HS-27A (cell line): ENCODE measurements at regions not wholly inside any gene's neighbourhood (a gene's known extent, or its start where the extent isn't known, plus 50 kb on each side); places are given as distances from the start of the nearest gene placed in this dataset.

ENCODE experiments used
- DNase-seq: peaks from one replicate; pipeline ENCODE4 v3.0.0-alpha.2; 2012; ENCODE audit warnings: low read depth, missing footprints

DNA sequence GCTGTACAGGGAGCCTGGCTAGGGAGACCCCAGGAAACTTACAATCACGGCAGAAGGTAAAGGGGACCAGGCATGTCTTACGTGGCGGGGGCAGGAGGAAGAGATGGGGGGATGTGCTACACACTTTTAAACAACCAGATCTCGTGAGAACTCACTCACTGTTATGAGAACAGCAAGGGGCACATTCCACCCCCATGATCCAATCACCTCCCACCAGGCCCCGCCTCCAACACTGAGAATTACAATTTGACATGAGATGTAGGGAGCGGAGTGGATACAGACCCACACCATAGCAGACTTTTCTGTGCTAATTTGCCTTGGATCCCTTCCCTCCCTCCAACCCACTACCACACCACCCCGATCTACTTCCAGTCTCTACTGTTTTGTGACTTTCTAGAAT, 106.7 kb upstream of the PEG3 start:
- no peak for DNase-seq

DNA sequence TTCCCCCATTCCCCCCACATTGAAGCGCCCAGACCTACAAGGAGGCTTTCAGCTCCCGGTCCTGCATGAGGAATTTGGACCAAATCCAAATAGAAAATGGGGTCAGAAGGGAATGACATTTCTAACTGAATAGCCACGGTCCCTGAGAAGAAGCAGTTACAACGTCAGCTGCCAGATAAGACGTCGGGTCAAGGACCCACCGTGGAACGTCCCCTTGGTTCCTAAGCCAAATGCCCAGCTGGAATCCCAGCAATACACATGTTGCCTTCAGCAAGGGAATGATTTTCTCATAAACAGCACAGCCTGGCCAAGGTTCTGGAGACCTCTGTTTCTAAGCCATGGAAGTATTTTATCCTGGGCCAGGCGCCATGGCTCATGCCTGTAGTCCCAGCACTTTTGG, 109.1 kb upstream of the PEG3 start:
- no peak for DNase-seq

DNA sequence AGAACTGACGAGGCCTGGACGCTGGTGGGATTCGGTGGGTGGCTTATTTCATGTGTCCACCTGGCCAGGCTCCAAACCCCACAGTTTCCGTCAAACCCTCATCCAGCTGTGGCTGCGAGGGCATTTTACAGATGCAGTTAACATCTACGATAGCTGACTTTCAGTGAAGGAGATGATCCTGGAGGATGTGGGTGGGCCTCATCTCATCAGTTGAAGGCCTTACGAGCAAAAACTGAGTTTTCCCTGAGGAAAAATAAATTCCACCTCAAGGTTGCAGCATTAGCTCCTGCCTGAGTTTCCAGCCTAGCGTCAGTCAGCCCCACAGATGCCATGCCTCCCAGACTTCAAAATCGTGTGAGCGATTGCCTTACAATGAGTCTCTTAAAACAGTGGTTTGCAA, 111.1 kb upstream of the PEG3 start:
- no peak for DNase-seq

DNA sequence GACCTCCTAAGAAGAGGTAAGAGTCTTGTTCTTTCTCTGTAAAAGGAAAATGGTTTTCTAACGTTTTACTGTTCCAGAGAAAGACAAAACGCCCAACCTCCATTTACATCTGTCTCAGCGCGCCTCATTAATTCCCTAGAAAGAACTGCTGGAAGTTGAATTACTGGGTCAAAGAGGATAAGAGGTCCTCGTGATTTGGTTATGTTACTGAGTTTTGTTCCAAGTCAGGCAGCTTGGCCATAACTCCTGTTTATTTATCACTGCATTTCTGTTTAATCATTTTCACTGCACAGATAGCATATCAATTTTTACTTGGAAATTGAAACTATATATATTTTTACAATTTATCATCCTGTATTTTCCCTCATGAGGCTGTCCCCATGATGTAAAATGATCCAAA, 112.9 kb upstream of the PEG3 start:
- DNase-seq = no peak

DNA sequence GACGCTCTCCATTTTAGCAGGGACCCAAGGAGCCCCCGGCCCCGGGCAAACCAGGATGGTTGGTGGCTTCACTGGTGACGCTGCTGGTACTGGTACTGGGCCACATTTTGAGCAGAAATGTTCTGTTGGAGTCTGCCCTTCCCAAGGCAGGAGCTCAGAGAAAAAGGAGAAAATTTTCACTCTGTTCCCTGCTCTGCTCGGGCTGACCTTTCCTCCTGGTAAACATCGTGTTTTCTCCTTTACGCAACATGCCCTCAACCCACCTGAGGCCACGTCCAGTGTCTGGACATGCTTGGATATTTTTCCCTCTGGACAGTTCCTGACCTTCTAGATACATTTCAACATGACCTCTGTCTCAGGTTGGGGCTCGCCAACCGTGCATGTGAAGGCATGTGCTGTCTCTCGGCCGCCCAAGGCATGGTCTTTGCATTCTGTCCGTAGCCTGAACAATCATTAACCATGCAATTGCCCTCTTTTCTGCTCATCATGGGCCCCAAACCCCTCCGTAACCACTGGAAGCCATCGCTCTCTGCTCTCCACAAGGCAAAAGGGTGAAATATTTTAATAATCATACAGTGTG, 115.2 kb upstream of the PEG3 start:
- no peak for DNase-seq

DNA sequence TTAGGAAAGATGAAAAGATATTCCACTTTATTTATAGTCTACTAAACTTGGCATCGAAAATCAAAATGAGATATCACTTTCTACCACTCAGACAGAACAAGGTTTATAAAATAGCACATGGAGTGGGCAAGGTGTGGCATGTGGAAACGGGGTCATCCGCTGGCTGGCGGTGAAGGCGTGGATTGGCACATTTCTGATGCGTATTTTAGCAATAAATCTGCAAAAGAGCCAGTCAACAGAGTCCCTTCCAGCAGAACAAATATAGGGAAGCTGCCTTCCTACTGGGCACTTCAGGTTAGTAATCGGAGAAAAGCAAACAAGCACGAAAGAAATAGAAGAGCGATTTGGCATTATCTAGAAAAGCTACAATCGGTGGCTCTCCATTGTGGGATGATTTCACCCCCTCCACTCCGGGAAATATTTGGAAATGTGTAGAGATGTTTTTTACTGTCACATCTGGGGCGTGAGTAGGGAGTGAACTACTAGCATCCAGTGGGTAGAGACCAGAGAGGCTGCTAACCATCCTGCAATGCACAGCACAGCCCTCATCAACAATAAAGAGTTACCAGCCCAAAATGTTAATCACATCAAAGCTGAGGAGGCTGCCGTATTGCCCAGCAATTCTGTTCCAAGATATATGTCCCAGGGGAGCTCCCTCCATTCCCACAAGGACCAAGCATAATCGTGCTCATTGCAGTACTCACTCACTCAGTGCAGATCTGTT, 116.1 kb upstream of the PEG3 start:
- DNase-seq = no peak

DNA sequence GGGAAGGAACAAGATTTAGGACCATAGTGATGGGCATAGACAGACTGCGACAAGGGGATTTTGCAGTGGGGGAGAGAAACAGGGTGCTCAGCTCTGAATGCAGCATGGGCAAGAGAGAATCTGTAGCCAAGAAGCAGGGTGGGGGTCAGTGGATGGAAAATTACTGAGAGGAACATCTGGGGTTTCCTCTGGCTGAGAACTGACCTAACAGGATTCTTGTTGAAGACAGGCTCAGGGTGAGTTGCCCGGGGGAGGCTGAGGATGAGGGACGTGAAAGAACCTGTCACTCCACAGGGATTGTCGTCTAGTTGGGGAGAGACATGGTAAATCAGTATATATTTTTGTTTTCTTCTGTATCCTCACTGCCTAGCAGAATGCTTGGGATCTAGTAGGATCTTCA, 118.7 kb upstream of the PEG3 start:
- DNase-seq = no peak

DNA sequence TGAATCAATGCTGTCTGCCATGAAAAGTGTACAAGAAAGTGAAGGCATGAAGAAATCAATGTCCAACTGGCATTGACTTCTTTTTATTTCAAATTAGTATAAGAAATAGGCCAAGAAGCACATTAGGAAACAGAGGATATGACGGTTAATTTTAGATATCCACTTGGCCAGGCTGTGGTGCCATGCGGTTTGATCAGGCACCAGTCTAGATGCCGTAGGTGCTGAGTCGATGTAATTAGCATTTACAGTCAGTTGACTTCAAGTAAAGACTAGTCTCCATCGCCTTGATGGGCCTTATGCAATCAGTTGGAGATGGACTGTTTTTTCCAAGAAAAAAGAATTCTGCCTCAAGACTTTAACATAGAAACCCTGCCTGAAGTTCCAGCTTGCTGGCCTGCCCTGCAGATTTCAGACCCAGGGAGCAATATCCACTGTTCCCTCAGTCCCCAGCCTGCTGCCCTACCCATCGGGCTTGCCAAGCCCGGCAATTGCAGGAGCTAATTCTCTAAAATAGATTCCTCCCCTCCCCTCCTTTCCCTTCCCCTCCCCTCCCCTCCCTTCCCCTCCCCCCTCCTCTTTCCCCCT, 120.5 kb upstream of the PEG3 start:
- no peak for DNase-seq

DNA sequence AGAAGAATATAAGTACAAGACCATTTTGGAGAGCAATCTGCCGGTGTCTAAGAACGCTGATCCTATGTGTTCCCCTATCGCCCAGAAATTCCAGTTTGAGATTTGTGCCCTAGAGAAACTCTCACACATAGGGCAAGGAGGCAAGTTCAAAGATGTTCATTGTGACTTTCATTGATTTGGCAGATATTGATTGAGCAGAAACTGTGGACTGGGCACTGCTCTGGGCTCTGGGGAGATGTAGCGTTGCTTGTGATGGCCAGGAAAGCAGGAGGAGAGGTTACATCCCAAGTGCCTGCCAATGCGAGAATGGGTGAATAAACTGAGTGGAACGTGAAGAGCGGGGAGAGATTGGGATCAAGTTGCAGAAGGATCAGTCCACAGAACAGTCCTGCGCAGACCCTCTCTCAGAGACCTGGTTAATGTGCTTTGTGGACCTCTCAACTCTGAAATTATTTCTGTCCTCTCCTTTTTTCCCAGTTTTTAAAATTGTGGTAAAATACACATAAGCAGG, 123.9 kb upstream of the PEG3 start:
- no peak for DNase-seq

DNA sequence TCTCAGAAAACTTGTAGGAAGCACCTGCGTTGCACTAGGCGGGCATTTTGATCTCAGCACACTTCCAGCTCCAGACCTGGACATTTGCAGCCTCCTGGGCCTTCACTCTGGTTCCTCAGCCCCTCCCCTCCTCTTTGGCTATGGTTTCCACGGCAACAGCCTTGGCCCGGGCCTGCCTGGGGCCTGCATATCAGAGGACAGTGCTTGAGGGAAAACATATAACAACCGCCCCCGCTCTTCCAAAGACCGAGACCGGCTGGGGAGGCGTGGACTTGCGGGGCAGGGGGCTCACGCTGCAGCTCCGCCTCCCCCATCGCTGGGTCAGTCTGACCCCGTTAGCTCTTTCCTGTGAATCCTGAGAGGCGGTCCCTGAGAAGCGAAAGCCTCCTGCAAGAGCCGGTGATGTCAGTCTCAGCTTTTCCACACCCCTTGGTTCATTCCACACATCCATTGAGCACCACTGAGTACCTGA, 125.7 kb upstream of the PEG3 start:
- DNase-seq = no peak

DNA sequence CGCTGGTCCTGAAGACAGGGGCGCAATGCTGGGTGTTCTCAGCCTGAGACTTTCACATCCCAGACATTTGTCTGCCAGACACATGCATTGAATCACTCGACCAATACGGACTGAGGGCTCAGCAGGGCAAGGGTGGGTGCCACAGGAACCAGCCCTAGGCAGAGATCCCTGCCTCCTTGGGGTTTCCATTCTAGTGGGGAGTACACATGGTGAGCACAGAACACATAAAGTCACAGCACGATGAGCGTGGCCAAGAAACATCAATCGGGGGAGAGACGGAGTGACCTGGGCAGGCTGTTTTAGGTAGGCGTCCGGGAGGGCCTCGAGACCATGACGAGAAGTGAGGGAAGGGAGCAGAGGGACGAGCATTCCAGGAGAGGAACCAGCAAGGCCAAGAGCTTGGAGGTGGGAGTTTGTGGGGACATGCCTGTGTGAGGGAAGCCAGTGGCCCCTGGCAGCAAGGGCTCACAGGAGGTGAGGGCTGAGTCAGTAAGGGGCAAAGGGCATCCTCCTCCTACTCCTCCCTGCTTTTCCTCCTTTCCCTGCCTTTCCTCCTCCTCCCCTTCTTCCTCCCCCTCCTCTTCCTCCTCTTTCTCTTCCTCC, 126.3 kb upstream of the PEG3 start:
- DNase-seq = no peak

DNA sequence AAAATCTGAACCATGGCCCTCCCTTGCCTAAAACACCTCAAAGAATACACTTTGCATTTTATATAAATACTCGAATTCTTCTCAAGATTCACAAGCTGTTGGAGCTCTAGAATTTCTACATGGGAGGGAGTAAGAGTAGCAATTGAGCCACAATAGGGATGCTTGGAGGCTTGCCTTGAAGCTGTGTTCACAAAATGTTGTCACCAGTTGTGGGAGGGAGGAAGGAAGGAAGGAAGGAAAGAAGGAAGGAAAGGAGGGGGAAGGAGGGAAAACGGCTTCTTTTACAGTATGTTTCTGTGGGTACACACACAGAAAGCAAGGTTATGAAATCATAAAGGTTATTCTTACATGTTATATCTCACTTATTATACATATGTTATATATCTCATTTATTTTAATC, 128.6 kb upstream of the PEG3 start:
- no peak for DNase-seq

DNA sequence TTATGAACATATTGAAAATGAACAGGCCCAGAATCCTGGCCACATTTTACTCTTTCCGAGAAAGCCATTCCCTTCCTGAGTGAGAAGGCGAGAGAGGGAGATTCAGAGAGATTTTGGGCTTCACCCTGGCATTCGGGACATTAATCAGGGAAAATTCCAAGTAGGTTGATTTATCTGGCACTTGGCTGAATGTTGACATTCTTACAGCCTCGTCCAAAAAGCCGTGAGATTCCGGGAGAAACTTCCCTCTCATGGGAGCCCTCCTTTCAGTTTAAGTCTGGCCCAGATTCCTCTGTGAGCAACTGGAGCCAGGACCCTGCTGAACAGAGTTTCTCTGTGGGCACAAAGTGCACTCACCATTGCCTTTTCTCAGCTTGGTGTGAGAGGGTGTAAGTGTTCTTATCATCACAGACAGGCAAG, 129.2 kb upstream of the PEG3 start:
- DNase-seq = no peak

DNA sequence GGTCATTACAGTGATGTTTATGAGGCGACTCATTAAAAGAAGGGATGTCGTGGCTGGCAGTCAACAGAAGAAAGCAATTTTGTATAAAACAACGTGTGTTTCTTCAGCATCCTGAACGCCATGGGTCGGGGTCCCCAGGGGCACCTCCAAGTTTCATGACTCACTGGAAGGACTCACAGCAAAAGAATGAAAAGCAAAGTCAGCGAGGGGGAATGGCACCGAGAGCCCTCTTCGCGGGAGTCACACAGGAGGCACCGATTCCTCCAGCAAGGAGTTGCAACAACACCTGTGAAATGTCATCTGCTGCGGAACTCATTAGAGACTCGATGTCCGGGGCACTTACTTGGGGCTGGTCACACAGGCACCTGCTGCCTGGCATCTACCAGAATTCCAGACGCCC, 130.7 kb upstream of the PEG3 start:
- no peak for DNase-seq

DNA sequence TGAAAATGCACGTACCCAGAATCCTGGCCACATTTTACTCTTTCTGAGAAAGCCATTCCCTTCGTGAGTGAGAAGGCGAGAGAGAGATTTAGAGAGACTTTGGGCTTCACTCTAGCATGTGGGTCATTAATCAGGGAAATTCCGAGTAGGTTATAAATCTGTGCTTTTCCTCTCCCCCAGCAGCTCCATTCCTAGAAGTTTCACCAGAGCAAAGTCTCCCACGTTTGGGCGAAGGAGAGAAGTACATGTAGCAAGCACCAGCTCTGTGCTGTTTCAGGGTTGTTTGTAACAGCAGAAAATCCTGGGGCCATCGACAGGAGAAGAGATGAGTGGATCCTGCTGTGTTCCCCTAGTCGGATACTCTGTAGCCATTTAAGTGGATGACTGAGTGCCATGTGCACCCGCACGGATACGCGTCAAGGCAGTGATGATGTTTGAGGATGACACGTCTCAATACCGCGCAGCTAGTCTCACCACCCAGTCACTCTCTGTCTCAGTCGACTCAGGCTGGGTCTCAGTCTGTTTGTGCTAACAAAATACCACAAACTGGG, 131.8 kb upstream of the PEG3 start:
- DNase-seq = no peak

DNA sequence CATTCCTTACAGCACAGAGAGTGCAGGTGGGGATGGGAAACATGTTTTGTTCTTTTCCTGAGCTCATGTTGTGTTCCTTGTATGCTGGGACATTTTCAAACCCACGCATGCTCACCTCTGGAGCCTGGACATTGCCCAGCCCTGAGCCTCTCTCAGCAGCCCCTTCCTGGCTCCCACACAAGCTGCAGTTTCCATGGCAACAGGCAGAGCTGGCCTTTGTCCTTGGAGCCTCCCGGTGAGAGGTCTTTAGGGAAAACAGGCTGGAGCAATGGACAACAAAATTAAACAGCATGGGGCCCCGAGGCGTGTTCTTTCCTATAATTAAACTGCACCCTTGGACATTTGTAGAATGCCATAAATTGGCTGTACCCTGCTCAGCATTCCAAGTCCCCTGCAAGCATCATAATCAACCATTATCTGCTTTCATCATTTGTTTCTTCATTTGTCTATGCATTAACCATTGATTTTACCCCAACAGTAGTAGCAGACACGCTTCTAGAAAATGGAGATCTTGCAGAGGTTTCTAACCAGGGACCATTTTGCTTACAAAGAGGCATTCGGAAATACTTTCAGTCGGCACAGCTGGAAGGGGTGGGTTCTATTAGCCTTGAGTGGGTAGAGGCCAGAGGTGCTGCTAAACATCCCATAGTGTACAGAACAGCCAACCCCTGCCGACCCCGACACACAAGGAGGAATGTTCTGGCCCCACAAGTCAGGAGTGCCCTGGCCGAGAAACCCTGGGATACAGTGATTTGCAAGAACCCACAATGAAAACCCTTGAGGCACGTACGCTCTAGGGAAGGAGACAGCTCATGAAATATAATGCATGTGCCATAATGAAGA, 133.4 kb upstream of the PEG3 start:
- DNase-seq = no peak

DNA sequence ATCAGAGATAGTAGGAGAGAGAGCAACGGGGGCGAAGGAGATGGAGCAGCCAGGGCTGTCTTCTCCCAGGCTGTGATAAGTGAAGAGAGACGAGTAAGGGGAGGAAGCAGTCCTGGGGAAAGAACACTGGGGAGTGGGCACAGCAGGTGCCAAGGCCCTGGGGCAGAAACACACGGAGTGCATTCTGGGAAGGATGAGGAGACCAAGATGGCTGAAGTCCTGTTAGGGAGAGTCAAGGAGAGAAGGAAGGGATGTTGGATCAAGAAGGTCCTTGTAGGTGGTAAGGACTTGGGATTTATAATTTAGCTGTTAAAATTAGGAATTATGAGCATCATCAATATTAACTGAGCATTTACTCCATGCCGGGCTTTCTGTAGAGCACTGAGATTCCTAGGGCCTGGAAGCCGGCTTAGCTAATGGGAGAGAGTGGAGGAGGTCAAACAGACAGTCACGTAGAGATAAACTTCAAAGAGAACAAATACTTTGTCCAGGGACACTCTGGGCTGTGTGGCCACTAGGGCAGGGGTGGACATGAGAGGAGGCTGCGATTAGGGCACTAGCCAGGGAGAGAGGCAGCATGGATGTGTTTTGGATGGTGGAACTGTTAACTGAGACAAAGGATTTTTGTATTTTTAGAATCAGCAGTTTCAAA, 134.2 kb upstream of the PEG3 start:
- no peak for DNase-seq

DNA sequence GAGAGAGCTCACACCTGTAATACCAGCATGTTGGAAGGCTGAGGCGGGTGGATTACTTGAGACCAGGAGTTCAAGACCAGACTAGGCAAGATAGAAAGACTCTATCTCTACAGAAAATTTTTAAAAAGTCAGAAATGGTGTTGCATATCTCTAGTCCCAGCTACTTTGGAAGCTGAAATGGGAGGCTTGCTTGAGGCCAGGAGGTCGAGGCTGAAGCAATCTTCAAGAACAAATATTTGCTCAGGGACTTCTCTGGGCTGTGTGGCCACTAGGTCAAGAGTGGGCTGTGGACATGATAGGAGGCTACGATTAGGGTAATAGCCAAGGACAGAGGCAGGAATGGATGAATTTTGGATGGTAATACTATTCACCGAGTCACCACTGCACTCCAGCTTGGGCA, 135.8 kb upstream of the PEG3 start:
- DNase-seq = no peak

DNA sequence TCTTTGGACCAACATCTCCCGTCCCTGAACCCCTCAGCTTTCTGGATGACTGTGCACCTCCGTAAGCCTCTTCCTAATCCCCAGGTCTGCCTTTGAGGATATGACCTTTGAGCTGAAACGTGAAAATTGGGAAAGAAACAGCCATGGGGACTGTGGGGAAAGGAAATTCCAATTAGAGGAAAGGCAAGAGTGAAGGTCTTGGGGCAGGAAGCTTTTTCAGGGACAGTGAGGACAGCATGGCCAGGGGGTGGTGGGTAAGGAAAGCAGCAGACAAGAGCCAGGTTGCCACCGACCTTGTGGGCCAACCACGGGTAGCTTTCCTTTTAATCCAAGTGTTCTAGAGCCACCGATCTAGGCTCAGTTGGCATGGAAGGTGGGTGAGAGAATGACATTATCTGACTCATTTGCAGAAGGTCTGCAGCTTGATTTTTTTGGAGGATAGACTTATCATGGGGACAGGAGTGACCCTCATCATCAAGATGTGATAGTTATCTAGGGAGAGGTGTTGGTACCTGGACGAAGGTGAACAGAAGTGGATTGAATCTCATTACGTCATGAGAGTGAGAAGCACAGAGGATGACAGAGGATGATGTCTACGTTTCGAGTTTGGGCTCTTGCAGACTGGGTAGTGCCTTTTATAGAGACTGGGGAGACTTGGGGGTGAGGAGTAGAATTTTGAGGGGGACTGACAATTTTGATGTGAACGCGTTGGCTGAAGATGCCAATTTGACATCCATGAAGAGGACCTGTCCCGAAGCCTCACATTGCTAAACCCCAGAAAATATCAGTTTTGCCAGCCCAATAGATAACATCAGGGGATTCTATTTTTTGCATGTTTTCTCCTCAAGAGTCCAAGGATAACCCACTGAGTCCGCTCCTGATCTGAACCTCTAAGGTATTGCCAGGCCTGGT, 136.7 kb upstream of the PEG3 start:
- DNase-seq = no peak

DNA sequence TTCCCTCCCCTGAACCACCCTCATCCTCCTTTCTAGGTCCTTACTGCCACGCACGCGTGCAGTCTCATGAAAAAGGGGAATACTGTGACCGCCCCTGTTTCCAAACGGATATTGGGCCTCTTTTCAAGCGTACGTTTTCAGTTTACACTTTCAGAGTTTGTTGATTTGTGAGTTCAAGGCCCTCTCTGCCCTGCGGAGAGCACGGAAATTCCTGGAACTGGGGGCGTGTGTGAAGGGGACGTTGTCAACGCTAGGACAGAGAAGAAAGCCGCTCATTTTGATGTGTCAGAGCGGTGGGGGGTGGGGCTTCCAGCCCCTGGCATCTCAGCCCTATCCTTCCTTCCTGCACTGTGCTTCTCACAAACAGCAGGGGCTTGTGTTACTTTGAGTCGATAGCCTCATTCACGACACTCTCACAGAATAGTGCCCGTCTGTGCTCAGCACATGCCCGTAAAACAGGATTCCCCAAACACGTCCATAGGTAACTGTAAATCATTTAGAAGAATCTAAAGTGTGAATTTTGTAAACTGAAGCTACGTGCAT, 137.6 kb upstream of the PEG3 start:
- no peak for DNase-seq
